Esophagus squamous epithelium (tissue), 5 donors: ENCODE measurements at regions not wholly inside any gene's neighbourhood (a gene's known extent, or its start where the extent isn't known, plus 50 kb on each side); places are given as distances from the start of the nearest gene placed in this dataset.

Experiments
- DNase-seq: peaks from one replicate; lab custom pipeline; 2025; lab: John Stamatoyannopoulos, UW
- H3K27ac ChIP-seq, 4 donors: fragments of 200-600 bp; sonication (generic); one replicate each; pipeline ENCODE4 v1.5.1; 2016 to 2019; ENCODE audit warnings: mild to moderate bottlenecking in 1 of 4
- H3K27me3 ChIP-seq, 4 donors: fragments of 200-600 bp; sonication (generic); 1 replicate in 3 of 4; 2 replicates in 1 of 4; pipeline versions ENCODE4 v1.5.1 to v1.6.0; 2017 to 2021; ENCODE audit warnings: antibody characterized with exemption in 1 of 4
- H3K36me3 ChIP-seq, 3 donors: fragments of 200-600 bp; sonication (generic); one replicate each; pipeline ENCODE4 v1.5.1; 2016 to 2019
- H3K4me1 ChIP-seq, 3 donors: fragments of 200-600 bp; sonication (generic); one replicate each; pipeline ENCODE4 v1.5.1; 2017 to 2019
- H3K4me3 ChIP-seq, 4 donors: fragments of 200-600 bp; sonication (generic); 1 replicate in 3 of 4; 2 replicates in 1 of 4; pipeline ENCODE4 v1.5.1; 2016 to 2019; ENCODE audit warnings: mild to moderate bottlenecking in 2 of 4, moderate library complexity in 1 of 4
- H3K9me3 ChIP-seq, 3 donors: fragments of 200-600 bp; sonication (generic); one replicate each; pipeline ENCODE4 v1.5.1; 2016 to 2019
- POLR2A ChIP-seq, 4 donors: fragments of 450-650 bp; IDR thresholded peaks; one replicate each; pipeline ENCODE4 v1.6.1; 2017; ENCODE audit warnings: antibody characterized with exemption in 4 of 4, mild to moderate bottlenecking in 4 of 4, moderate library complexity in 3 of 4
- WGBS, 2 donors: methylation state at CpG; one replicate each; pipeline ENCODE4 v1.1.5; 2018; 5-methylcytosine and 5-hydroxymethylcytosine counted together
- intact Hi-C: fragments of 100-400 bp; cut with DNase I; formaldehyde crosslinking; loops from one replicate; pipeline ENCODE4 v1.15.0; 2022
- TF ChIP-seq, protein P1 (sequence below), 6 experiments: fragments of 450-650 bp in 4 of 6; fragments of 200-600 bp in 2 of 6; sonication (generic) in 2 of 6; IDR thresholded peaks; one replicate each; pipeline ENCODE4 v1.5.1; 2016 to 2019; ENCODE audit warnings: antibody characterized with exemption in 6 of 6, mild to moderate bottlenecking in 4 of 6, moderate library complexity in 4 of 6
- donor health status: DM: yes; HTN: yes; CAD: no.

DNA sequence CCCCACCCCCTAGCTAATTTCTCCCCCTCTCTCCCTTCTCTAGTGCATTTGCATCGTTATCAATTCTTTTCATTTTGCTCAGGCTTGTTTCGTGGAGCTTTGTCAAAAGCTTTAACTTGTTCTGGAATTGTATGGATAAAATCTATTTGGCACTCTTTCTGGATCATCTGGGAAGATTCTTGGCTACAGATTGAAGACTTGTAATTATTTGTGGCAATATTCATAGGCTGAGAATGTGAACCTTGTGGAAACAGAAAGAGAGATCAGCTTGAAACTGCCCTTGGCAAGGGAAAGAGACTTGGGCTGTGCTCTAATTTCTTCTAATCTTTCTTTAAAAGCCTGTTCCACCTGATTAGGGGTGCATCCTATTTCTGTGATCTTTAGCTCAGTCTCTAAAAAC is 340.6 kb upstream of the DAB2 start:
- Histone ChIP-seq H3K36me3 (no peaks in the 10 kb centered on the region), H3K27me3 (no peaks in the 10 kb centered on the region), H3K4me3 (no peak overlapping the region), H3K27ac (no peak overlapping the region), H3K9me3 (no peaks in the 10 kb centered on the region), H3K4me1 (no peaks in the 10 kb centered on the region)
- TF ChIP-seq, protein P1, sequence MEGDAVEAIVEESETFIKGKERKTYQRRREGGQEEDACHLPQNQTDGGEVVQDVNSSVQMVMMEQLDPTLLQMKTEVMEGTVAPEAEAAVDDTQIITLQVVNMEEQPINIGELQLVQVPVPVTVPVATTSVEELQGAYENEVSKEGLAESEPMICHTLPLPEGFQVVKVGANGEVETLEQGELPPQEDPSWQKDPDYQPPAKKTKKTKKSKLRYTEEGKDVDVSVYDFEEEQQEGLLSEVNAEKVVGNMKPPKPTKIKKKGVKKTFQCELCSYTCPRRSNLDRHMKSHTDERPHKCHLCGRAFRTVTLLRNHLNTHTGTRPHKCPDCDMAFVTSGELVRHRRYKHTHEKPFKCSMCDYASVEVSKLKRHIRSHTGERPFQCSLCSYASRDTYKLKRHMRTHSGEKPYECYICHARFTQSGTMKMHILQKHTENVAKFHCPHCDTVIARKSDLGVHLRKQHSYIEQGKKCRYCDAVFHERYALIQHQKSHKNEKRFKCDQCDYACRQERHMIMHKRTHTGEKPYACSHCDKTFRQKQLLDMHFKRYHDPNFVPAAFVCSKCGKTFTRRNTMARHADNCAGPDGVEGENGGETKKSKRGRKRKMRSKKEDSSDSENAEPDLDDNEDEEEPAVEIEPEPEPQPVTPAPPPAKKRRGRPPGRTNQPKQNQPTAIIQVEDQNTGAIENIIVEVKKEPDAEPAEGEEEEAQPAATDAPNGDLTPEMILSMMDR (IDR thresholded peaks at IDR 0.05): no peak
- TF ChIP-seq POLR2A (IDR thresholded peaks at IDR 0.05): no peak
- WGBS, 2 donors: 30 to 32% methylated on average over 2 of the region's 2 CpGs
- intact Hi-C loops: no loop called here
- no peak for DNase-seq

DNA sequence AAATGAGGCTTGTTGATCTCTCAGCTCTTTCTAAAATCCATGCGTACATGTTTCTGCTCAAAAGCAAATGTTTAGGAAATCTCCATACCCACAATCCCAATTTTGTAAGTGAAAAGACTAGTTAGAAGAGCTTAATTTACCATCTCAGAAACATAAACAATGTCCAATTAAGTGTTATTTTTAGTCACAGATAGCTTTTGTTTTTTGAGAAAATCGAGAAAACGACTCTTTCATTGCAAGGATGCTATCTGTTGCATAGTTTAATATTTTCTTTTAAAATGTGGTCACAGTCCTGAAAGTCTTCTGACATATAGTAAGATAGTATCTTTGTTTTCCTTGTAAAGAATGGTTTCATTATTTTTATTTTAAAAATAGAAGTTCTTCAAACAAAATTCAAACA is 338.0 kb upstream of the DAB2 start:
- Histone ChIP-seq H3K27ac (no peak overlapping the region), H3K9me3 (no peaks in the 10 kb centered on the region), H3K27me3 (no peaks in the 10 kb centered on the region), H3K4me1 (no peaks in the 10 kb centered on the region), H3K4me3 (no peak overlapping the region), H3K36me3 (no peaks in the 10 kb centered on the region)
- intact Hi-C loops: no loop called here
- TF ChIP-seq, protein P1 (IDR thresholded peaks at IDR 0.05): no peak
- no peak for TF ChIP-seq POLR2A (IDR thresholded peaks at IDR 0.05)
- WGBS, 2 donors: 75 to 77% methylated on average over 3 of the region's 3 CpGs
- DNase-seq: no peak

DNA sequence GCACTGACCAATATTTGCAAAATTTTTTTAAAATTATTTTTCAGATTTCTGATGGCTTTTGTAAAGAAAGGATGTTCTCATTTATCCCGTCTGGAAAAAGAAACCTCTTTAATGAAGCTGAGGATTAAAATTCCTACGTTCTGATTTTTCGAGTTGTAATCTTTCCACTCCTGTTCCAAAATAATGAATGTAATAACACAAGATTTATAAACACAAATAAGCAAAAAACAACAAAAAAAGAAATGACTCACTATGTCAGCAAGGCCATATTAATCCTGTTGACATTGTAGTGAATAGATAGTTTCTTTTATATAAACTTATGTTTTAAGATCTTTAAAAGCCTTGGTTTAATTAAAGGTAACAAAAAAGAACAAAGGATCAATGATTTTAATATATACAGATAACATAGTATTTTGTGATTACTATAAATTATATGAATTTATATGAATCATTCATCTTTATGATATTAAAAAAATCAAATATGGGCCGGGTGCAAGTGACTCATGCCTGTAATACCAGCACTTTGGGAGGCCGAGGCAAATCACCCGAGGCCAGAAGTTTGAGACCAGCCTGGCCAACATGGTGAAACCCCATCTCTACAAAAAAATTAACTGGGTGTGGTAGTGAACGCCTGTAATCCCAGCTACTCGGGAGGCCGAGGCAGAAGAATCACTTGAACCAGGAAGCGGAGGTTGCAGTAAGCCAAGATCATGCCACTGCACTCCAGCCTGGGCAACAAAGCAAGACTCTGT is 336.6 kb upstream of the DAB2 start:
- TF ChIP-seq POLR2A (IDR thresholded peaks at IDR 0.05): no peak
- TF ChIP-seq, protein P1 (IDR thresholded peaks at IDR 0.05): no peak
- no peak for DNase-seq
- Histone ChIP-seq H3K27me3 (no peaks in the 10 kb centered on the region), H3K4me1 (no peaks in the 10 kb centered on the region), H3K27ac (peak overlapping the region in 3 of 4 donors; percentile 1 to 68 (median 68)), H3K36me3 (no peaks in the 10 kb centered on the region), H3K9me3 (no peaks in the 10 kb centered on the region), H3K4me3 (no peak overlapping the region)
- intact Hi-C loops: no loop called here
- WGBS, 2 donors: 61 to 74% methylated on average over 10 of the region's 10 CpGs

- 45 to 61% methylated on average over 5 of the region's 5 CpGs for WGBS, 2 donors
- H3K36me3 ChIP-seq: no peaks in the 10 kb centered on the region
- TF ChIP-seq POLR2A (IDR thresholded peaks at IDR 0.05): no peak
- TF ChIP-seq, protein P1 (IDR thresholded peaks at IDR 0.05): no peak
- DNase-seq: no peak
- no peaks in the 10 kb centered on the region for H3K27me3 ChIP-seq
- H3K9me3 ChIP-seq: no peaks in the 10 kb centered on the region
- intact Hi-C loops: no loop called here
- H3K27ac ChIP-seq: peak overlapping the region in 3 of 4 donors; percentile 23 to 68 (median 23)
- H3K4me3 ChIP-seq: no peak overlapping the region
- no peaks in the 10 kb centered on the region for H3K4me1 ChIP-seq
These were observed 335.8 kb upstream of the DAB2 start for GRCh38 chr5:39760385-39761198.

GRCh38 chr5:39759701-39760100 is 334.9 kb upstream of the DAB2 start:
- Histone ChIP-seq H3K4me1 (no peaks in the 10 kb centered on the region), H3K4me3 (no peak overlapping the region), H3K27me3 (no peaks in the 10 kb centered on the region), H3K27ac (peak overlapping the region in 1 of 4 donors; percentile 68), H3K36me3 (no peaks in the 10 kb centered on the region), H3K9me3 (no peaks in the 10 kb centered on the region)
- intact Hi-C loops: no loop called here
- DNase-seq: no peak
- TF ChIP-seq, protein P1 (IDR thresholded peaks at IDR 0.05): no peak
- TF ChIP-seq POLR2A (IDR thresholded peaks at IDR 0.05): no peak
